Hematopoietic multipotent progenitor cell treated with erythropoietin and hydrocortisone succinate and interleukin-3 and kit ligand, for 6 days (in vitro differentiated cells): ENCODE measurements at regions not wholly inside any gene's neighbourhood (a gene's known extent, or its start where the extent isn't known, plus 50 kb on each side); places are given as distances from the start of the nearest gene placed in this dataset.

ENCODE experiments used
- DNase-seq: peaks from one replicate; pipeline ENCODE4 v3.0.0-alpha.2; 2015

- no peak for DNase-seq
Observed at GRCh38 chr3:111314181-111314873, 227.7 kb upstream of the CD96 start.

DNA sequence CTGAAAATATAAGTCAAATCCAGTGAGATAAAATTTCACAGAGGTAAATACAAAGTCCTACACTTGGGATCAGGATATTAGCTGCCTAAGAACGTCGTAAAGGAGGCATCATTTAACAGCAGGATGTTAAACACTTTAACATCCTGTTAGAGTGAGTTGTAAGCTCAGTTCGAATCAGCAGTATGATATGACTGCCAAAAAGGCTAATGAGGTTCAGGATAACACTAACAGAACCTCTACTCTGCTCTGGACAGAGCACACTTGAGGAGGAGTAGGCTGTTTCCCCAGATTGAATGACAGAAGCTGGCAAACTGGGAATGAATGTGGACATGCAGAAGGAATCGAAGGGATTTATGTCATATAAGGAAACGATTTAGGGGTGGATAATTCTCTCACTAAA lies 227.1 kb upstream of the CD96 start:
- no peak for DNase-seq

DNA sequence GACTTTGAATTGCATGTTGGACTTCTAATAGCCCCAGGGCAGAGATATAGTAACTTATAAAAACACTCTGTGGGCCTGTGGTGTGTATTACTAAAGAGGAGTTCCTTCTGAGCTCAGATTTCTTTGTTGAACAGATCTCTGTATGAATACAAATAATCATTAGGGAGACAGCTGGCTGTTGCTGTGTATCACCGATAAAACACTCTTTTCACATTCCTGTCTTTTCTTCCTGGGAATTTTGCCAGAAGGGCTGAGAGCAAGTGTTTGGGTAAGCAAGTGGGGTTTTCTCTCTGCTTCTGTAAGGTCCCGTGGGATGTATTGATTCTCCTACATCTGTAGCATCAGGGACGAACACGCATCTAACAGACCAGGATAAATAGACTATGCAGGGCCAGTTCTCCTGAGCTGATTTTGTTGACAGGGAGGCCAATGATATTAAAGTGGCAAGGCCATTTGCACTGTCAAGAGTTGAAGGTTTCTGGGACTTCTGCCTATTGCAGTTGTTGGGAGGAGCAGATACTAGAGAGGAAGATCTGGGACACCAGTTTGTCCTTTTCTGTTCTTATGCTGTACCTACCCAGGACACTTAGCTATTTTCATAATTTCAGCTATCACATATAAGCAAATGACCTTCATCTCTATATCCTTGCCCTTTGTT lies 225.9 kb upstream of the CD96 start:
- DNase-seq, result no peak

GRCh38 chr3:111318289-111318688 lies 223.7 kb upstream of the CD96 start:
- no peak for DNase-seq

- no peak for DNase-seq
Observed at GRCh38 chr3:111319598-111319997, 222.4 kb upstream of the CD96 start.

DNA sequence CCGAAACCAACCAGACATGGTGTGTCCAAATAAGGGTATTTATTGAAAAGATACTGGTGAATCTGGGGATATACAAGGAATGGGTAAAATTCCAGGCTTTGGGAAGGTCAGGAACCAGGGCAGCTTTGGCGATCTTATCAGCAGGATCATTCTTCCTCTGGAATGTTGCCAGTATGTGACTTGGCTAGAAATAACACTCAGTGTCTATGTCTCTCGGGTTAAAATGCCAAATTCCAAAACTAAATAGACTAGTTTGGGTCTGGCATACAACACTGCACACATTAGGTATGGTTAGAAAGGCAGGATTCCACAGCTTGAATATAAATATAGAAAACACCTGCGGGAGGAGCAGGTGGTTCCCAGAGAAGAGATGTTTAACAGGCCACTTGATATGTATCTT lies 220.2 kb upstream of the CD96 start:
- DNase-seq, result no peak

GRCh38 chr3:111323019-111323418 lies 219.0 kb upstream of the CD96 start:
- DNase-seq, result no peak

DNA sequence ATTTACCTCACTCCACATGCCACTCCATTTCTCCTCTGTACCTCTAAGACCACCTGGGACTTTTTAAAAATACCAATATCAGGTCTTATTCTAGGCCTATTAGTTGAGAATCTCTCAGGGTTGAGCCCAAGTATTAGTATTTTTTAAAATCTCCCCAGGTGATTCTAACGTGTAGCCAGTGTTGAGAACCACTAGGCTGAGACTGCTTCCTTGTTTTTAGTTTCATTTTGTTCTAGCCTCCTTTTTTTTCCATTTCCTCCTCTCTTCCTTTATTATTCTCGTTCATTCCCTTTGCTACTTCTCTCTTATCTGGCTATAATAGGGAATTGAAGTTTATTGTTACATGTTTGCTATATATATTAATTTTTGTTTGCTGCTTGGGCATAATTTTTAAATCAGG lies 217.8 kb upstream of the CD96 start:
- peak; percentile 13 for DNase-seq

DNA sequence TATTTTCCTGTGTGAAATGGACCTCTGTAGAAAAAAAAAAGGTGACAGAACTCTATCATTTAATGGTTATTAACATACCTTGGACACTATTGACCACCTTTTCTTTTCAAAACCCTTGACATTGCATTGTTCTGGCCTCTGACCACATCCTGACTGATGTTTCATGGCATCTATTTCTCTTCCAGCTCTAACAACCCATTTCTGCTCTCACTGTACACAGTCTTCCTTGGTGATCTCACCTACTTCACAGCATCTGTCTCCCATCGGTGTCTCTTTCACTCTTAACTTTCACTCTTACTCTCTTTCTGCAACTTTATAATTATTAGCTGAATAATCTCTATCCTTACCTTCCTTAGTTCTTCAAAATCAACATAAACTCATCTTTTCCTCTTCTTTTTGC lies 217.4 kb upstream of the CD96 start:
- DNase-seq, result no peak

DNA sequence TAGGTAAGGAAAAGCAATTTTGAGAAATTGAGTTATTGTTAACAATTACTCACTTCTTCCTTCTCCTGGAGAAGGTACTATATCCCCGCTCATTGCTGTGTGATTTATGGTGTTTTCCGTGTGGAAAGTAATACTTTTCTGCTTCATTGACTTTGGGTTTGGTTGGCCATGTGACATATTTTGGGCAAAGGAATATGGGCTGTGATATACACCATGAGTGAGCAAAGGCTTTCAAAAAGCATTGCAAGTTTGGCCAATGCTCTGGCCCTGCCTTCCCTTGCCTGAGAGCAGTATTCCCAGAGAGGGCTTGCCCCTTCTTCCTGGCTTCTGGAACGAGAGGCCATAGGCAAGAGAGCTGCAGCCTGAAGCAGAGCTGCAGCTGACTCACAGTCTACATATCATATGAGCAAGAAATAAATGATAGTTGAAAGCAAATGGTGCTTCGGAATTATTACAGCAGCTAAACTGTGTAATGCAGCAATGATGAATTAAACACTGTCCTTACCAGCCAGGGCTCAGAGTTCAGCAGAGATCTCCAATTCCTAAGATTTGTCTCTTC lies 216.8 kb upstream of the CD96 start:
- DNase-seq, result no peak

DNA sequence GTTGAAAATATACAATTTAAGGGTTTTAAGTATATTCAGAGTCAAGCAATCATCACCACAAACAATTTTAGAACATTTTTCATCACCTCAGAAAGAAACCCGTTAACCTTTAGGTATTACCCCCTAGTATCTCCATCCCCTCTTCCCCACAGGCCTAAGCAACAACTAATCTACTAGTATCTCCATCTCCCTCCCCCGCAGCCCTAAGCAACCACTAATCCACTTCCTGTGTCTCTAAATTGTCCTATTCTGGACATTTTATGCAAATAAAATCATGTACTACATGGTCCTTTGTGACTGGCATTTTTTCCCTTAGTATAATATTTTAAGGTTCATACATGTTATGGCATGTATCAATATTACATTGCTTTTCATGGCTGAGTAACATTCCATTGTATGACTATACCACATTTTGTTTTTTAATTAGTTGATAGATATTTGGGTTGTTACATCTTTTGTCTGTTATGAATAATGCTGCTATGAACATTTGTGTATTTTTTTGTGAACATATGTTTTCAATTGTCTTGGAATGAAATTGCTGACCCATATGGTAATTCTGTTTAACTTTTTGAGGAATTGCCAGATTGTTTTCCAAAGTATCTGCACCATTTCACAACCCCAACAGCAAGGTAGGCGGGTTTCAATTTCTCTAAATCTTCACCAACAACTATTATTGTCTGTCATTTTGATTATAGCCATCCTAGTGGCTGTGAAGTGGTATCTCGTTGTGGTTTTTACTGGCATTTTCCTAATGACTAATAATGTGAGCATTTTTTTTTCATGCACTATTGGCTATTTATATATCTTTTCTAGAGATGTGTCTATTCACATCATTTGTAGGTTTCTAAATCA lies 215.6 kb upstream of the CD96 start:
- DNase-seq, result no peak

GRCh38 chr3:111331306-111331705 lies 210.7 kb upstream of the CD96 start:
- DNase-seq, result no peak

- DNase-seq, result no peak
Observed at GRCh38 chr3:111331912-111332311, 210.1 kb upstream of the CD96 start.

DNA sequence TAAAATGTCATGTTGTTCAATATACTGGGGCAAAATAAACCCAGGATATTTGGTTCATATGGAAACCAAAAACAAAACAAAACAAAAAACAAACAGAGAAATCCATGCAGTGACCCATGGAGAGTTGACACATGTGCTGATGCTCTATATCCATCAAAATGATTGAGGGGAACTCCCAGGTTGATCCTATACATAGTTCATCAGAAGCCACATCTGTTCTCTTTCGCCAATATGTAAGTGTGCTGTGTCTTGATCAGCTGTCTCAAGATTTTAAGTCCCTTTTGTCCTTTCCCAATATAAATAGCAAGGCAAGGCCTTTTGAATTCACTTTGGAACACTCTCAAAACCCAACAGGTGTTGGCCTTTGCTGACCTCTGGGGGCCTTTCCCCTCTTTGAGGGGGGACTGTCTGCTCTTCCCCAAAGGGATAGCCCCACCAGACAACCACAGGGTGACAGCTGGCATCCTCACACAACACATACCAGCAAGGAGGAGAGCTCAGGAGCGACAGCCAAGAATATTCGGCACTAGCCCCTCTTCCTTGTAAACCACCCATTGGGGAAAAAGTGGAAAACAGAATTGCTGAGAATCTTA lies 209.4 kb upstream of the CD96 start:
- DNase-seq, result no peak

DNA sequence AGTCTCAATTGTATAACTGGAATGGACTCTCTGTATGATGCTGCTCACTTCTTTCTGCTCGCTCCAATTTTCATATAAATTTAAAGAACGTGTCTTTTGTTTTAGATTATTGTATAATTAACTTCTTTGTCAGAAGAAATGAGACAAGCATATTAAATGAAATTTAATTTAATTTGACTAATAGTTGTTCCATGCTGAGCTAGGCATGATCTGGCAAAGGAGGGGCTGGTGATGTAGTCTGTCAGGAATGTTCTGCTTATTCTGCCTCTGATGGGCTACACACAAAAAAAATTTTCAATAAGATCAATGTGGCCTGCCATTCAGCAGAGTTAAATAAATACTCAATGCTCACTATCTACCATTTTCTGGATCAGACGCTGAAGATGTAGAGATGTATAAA lies 208.4 kb upstream of the CD96 start:
- DNase-seq, result no peak

DNA sequence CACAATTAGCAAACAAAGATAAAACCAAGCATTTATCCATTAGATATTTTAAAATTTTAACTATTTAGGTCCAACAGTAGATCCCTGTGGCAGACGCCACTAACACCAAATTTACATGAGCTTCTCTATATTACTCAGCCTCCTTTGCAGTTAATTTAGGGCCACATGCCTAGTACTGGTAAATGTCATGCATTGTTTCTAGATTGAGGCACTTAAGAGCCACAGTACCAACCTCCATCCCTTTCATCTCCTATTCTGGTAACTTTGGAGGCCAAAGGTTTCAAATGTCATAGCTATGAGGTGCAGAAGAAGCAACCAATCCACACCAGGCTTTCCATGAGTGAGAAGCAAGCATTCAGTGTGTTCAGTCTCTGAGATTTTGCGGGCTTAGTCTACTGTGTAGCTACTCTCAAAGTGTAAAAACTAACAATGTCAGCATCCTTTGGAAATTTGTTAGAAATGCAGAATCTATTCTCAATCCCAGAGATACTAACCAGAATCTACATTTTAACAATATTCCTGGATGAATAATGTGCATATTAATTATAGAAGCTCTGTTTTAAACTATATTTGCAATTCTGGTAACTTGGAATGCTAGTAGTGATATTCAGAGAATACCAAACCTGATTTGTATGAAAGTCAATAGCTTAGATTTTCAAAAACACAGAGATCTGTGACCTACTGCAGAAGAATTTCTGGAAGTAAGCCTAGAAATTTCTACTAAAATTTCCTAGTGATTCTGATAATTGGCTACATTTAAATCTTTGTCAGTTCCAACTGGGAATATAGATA lies 206.3 kb upstream of the CD96 start:
- no peak for DNase-seq

DNA sequence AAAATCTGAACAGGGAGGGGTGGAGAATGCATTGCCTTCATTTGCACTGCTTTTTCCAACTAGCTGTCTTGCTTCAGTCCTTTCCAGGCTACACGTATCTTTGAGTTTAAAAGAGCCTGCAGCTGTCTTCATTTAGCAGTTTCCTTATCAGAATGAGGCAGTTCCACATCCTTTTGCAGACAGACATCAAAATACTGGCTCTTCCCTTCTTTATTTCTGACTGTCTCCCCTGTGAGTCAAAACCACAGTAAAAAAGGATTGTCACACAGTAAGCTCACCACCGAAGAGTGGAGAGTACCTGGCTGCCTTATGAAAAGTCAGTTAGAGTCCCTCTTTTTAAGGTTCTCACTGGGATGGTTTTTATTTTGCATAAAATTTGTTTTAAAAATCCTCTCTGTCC lies 205.5 kb upstream of the CD96 start:
- DNase-seq, result peak; percentile 39

DNA sequence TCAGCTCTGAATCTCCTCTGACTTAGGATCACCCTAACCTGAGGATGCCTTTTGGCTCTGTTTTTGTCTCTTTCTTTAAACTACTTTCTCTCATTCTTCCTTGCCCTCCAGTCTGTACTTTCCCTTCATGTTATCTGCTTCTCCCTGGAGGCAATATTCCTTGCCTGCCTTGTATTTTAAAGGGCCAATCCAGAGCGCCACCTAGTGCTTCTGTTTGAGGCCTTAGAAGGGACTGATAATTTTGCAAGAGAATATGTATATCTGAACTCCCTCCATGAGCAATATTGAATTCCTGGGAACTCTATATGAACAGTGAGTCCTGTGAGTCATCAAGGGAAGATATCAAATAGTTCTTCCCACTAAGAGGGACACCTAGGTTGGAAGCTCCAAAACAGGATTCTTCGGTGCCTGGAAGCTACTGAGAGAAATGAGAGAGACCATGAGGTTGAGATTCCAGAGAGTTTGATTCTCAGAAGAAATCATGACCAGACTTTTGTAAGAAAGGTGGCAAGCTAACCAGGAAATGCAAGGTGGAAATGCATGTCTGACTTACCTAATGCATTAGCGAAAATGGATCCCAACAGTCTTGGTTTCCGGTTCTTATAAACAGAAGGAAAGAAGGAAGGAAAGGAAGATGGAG lies 203.8 kb upstream of the CD96 start:
- DNase-seq, result peak; percentile 75

- DNase-seq, result no peak
Observed at GRCh38 chr3:111339017-111339416, 203.0 kb upstream of the CD96 start.

- DNase-seq, result no peak
Observed at GRCh38 chr3:111351334-111351733, 190.7 kb upstream of the CD96 start.

- DNase-seq, result no peak
Observed at GRCh38 chr3:111352585-111352984, 189.4 kb upstream of the CD96 start.
